22Rv1 (cell line): ENCODE measurements at regions not wholly inside any gene's neighbourhood (a gene's known extent, or its start where the extent isn't known, plus 50 kb on each side); places are given as distances from the start of the nearest gene placed in this dataset.
A peak's percentile ranks its signal among the peaks of the same experiment; 100 is the strongest.

ENCODE experiments used
- CTCF ChIP-seq: fragments of 450-650 bp; IDR thresholded peaks from 2 replicates; pipeline ENCODE4 v1.5.1; 2017; ENCODE audit warnings: mild to moderate bottlenecking
- ZFX ChIP-seq: fragments of 450-650 bp; IDR thresholded peaks from 2 replicates; pipeline ENCODE4 v1.6.1; 2017; ENCODE audit warnings: antibody characterized with exemption, borderline replicate concordance

DNA sequence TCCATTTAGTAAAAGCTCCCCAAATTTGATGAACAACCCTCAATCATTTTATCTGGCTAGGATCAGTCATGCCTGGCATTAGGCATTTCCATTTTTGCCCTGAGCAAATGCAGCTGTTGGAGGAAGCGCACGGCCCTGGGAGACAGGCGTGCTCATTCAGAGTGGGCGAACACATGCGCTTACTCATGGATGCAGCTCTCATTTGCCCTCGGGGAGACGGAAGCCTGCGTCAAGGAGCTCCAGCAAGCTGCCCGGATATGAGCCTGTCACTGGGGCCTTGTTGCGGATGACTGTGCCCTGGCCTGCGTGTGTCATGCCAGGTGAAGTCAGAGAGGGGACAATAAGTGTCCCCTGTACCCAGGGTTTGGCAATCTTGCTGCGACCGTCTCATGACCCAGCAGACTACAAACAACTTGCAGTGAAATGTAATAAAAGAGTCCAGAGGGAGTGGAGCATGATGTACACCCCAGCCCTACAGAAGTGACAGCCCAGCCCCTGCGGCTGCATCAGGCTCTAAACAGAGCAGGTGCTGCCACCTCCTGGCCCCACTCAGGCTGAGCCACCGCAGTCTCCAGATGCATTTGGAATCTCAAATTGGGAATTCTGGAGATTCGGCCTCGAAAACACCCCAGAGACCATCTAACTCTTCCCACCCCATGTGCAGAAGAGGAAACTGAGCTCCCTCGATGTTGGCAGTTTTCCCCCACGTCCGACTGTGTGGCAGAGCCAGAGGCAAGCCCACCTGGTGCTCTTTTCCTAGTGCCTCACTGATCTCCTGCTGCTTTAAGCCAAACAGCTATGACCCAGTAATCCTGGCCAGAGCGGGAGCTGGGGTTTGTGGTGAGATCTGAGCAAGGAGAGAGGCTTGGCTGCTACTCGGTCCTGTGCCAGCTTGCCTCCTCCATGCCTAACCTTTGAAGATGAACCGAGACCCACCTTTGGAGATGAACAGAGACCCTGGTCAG is 105.0 kb upstream of the ALK start:
- TF ChIP-seq CTCF (peak; percentile 78), ZFX (no peak)
